GM10266 (cell line): ENCODE measurements at regions not wholly inside any gene's neighbourhood (a gene's known extent, or its start where the extent isn't known, plus 50 kb on each side); places are given as distances from the start of the nearest gene placed in this dataset.
"Not testable (repeated sequence)": the region's sequence is repeated elsewhere in the genome, so short reads cannot be mapped to it uniquely, and the experiment has no call there.

Experiments
- DNase-seq: peaks from one replicate; pipeline ENCODE4 v3.0.0; 2012; ENCODE audit errors: extremely low spot score
- CTCF ChIP-seq: IDR thresholded peaks from 2 replicates; pipeline ENCODE4 v1.5.1; 2012; ENCODE audit warnings: mild to moderate bottlenecking, low read depth; ENCODE audit not compliant: control insufficient read depth, insufficient read depth; ENCODE audit errors: missing control alignments

GRCh38 chrX:107384397-107385105 is 64.9 kb upstream of the FRMPD3 start:
- TF ChIP-seq CTCF: no peak
- no peak for DNase-seq

- DNase-seq: no peak
- TF ChIP-seq CTCF: no peak
These were observed 59.7 kb upstream of the FRMPD3 start for GRCh38 chrX:107389726-107390125.

GRCh38 chrX:107393656-107394055 is 55.8 kb upstream of the FRMPD3 start:
- not testable (repeated sequence) for DNase-seq

- DNase-seq: no peak
- no peak for TF ChIP-seq CTCF
These were observed 53.2 kb upstream of the FRMPD3 start for GRCh38 chrX:107396235-107396634.

GRCh38 chrX:107396783-107397182 is 52.7 kb upstream of the FRMPD3 start:
- TF ChIP-seq CTCF: no peak

GRCh38 chrX:107398115-107398514 is 51.3 kb upstream of the FRMPD3 start:
- DNase-seq: peak; percentile 3
- no peak for TF ChIP-seq CTCF

More at GRCh38 chrX:107396783-107397182, 52.7 kb upstream of the FRMPD3 start:
- DNase-seq: no peak
